Stomach smooth muscle (tissue), 2 donors: ENCODE measurements at regions not wholly inside any gene's neighbourhood (a gene's known extent, or its start where the extent isn't known, plus 50 kb on each side); places are given as distances from the start of the nearest gene placed in this dataset.
"Not testable (repeated sequence)": the region's sequence is repeated elsewhere in the genome, so short reads cannot be mapped to it uniquely, and the experiment has no call there.

Experiments
- H3K27ac ChIP-seq: one replicate; pipeline ENCODE4 v1.7.0; 2013; ENCODE audit warnings: mild to moderate bottlenecking, low read length, inconsistent platforms
- H3K27me3 ChIP-seq, 2 donors: one replicate each; pipeline ENCODE4 v1.7.0; 2013; ENCODE audit warnings: low read length in 2 of 2; ENCODE audit not compliant: insufficient read depth in 2 of 2, control insufficient read depth in 1 of 2
- H3K36me3 ChIP-seq, 2 donors: one replicate each; pipeline ENCODE4 v1.7.0; 2013; ENCODE audit warnings: low read length in 2 of 2; ENCODE audit not compliant: control insufficient read depth in 2 of 2, insufficient read depth in 2 of 2
- H3K4me1 ChIP-seq: one replicate; pipeline ENCODE4 v1.7.0; 2013; ENCODE audit warnings: low read length; ENCODE audit not compliant: control insufficient read depth, insufficient read depth
- H3K4me3 ChIP-seq, 2 donors: one replicate each; pipeline ENCODE4 v1.7.0; 2013; ENCODE audit warnings: low read length in 2 of 2
- H3K9ac ChIP-seq, 2 donors: one replicate each; pipeline ENCODE4 v1.7.0; 2013; ENCODE audit warnings: low read length in 2 of 2, mild to moderate bottlenecking in 1 of 2
- H3K9me3 ChIP-seq, 2 donors: one replicate each; pipeline ENCODE4 v1.7.0; 2013; ENCODE audit warnings: low read length in 2 of 2; ENCODE audit not compliant: control insufficient read depth in 2 of 2
- donor health status: healthy.
- donor health status: Pancreatic carcinoma.

DNA sequence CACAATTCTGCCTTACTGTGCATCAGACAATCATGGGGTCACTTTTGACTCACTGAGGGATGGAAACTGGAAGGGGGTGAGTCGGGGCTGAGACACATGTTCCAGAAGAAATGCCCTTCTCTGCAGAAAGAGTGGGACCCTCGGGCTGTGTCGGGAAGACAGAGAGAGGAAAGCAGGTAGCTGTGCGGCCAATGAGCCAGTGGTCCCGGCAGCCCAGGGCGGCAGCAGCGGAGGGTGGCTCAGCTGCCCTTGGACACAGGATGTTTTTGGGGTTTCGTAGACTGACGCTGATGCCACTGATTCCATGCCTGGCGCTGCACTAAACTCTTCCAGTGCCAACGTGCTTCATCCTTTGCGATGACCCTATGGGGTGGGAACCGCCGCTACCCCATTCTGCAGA lies 78.4 kb upstream of the PPP1R26 start:
- no peak overlapping the region for H3K27ac ChIP-seq
- H3K9me3 ChIP-seq: peaks cover 0 to 6% of the 10 kb centered on the region in 2 donors
- no peaks in the 10 kb centered on the region for H3K36me3 ChIP-seq
- no peaks in the 10 kb centered on the region for H3K4me1 ChIP-seq
- no peak overlapping the region for H3K4me3 ChIP-seq
- peaks cover 0 to 4% of the 10 kb centered on the region in 2 donors for H3K27me3 ChIP-seq
- H3K9ac ChIP-seq: no peak overlapping the region

DNA sequence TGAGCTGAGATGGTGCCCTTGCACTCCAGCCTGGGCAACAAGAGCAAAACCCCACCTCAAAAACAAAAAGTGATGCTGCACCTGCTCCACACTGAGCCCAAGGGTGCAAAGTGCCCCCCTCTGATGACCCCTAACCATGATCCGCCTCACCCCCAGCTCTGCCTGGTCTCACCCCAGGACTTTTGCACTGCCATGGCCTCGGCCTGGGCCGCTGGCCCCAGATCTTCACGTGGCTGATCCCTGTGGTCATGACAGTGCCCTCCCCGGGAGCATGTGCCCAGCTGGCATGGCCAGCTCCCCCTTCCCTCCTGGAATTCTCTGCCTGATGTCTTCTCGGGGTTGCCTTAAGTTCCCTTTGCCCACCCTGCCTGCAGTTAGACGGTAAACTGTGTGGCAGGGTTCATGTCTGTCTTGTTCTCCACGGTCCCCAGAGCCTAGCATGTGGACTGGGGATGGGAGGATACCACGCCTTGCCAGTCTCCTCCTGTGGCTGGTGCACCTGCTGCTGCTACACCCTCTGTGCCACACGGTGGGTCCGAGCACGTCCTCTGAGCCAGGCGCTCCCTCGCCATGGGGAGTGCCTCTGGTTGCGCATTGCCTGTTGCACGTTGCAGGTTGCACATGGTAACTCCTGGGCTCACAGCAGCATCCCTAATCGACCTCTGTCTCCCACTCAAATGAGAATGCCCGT lies 77.4 kb upstream of the PPP1R26 start:
- no peaks in the 10 kb centered on the region for H3K36me3 ChIP-seq
- no peaks in the 10 kb centered on the region for H3K9me3 ChIP-seq
- no peak overlapping the region for H3K9ac ChIP-seq
- H3K4me1 ChIP-seq: no peaks in the 10 kb centered on the region
- peaks cover 0 to 4% of the 10 kb centered on the region in 2 donors for H3K27me3 ChIP-seq
- no peak overlapping the region for H3K4me3 ChIP-seq
- no peak overlapping the region for H3K27ac ChIP-seq

DNA sequence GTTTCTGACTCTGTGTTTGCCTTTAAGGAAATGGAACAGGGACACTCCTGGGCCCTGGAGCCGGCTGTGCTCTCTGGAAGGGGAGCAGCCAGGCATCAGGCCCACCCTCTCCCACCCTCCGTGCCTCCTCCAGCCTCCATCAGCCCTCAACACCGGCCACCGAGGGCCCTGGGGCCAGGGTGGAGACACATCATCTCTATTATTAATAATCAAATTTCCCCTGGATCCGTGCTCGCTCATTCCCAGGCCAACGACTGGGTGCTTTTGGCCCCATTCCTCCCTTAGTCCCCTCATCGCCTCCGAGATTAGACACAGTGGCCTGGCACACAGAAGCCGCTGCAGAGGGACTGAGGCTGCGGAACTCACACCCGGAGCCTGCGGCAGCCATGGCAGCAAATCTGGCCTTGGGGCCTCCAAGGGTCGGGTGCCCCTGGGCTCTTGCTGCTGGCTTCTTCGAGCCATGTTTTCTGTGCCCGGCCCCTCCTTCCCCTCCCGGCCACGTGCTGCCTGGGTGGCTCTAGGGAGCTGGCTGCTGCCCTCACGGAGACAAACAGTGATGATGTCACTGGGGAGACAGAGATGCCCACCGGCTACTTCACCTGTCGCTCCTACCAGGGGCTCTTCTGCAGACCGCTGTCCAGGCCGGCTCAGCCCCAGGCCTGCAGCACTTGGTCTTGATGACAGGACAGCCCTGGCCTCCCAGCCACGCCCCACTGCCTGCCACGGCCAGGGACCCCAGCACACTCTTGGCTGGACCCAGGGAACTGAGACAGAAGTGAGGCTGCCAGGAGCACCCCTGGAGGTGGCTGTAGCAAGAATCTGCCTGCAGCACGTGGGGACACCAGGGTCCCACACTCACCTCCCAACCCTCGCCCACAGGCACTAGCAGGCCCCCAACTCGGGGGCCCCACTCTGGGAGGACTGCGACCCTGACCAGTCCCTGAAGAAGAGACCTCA lies 76.6 kb upstream of the PPP1R26 start:
- peaks cover 0 to 3% of the 10 kb centered on the region in 2 donors for H3K9me3 ChIP-seq
- no peaks in the 10 kb centered on the region for H3K36me3 ChIP-seq
- no peaks in the 10 kb centered on the region for H3K4me1 ChIP-seq
- H3K27ac ChIP-seq: no peak overlapping the region
- H3K27me3 ChIP-seq: no peaks in the 10 kb centered on the region
- H3K4me3 ChIP-seq: no peak overlapping the region
- H3K9ac ChIP-seq: no peak overlapping the region

DNA sequence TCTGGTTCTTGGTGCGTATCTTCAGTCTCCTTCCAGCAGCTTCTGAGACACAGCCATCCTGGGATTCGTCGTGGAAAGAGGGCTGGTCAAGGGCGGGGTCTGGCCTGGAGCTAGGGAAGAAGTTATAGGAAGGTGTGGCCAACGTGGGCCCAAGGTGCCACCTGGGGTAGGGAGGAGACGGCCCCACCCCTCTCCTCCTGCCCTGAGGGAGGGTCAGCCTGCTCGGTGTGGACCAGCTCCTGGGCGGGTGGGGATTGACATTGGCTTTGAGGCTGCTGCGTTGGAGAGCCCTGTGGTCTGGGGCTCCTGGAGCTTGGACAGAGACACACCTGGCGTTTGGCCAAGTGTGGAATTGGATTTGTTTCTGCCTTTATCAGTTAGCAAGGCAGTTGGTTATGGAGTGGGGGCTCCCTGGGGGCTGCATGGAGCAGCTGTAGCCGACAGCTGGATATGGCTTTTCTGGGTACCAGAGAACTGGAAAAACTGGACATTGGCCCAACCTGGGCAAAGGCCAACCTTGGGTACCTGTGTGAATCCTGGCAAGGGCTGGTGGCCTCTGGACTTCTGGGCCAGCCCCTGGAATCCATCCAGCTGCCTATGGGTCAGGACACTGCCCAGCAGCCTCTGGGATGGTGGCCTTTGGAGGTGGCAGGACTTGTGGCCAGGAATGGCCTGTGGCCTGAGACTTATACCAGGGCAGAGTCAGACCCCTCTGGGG lies 75.7 kb upstream of the PPP1R26 start:
- Histone ChIP-seq H3K27me3 (peaks cover 2 to 3% of the 10 kb centered on the region in 2 donors), H3K4me3 (no peak overlapping the region), H3K36me3 (no peaks in the 10 kb centered on the region), H3K4me1 (no peaks in the 10 kb centered on the region), H3K27ac (no peak overlapping the region), H3K9me3 (peaks cover 0 to 3% of the 10 kb centered on the region in 2 donors), H3K9ac (no peak overlapping the region)

DNA sequence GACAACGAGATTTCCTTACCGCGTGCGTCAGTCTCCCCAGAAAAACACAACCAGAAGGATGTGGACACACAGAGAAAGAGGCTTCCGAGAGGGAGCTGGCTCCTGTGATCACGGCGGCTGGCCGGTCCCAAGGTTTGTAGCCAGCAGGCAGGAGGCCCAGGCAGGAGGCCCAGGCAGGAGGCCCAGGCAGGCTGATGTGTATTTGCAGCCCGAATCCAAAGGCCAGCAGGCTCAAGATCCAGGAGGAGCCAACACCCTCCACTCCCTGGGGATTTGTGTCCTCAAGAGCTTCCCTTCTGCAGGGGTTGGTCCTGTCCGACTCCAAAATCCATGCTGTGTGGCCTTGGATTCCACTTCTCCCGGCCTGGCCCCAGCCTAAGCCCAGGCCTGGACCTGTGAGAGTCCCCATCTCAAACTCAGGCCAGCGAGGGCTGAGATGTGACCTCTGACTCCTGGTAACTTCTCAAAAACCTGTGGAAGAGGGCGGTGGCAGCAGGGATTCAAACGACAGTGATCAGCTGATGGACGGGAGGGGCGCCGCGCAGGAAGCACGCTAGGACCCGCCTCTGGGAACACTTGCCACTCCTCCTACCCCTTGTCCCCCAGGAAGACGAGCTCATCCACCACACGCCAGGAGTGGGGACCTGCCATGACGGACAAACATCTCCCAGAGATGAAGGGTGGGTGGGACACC lies 75.0 kb upstream of the PPP1R26 start:
- H3K4me1 ChIP-seq: no peaks in the 10 kb centered on the region

DNA sequence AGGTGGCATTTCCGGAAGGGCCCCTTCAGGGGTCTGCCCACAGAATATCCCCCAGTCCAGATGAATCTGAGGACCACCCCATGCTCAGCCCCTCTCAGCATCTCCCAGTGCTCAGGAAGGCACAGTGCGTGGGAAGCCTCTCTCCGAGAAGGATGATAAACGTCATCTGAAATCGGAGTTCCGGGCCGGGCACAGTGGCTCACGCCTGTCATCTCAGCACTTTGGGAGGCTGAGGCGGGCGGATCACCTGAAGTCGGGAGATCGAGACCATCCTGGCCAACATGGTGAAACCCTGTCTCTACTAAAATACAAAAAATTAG lies 74.5 kb upstream of the PPP1R26 start:
- H3K27ac ChIP-seq, H3K4me1 ChIP-seq, H3K4me3 ChIP-seq, H3K9ac ChIP-seq, H3K36me3 ChIP-seq, H3K9me3 ChIP-seq: not testable (repeated sequence)
- H3K27me3 ChIP-seq: peaks cover 6 to 12% of the 10 kb centered on the region in 2 donors

More for the DNA sequence above, 75.0 kb upstream of the PPP1R26 start:
- no peak overlapping the region for H3K9ac ChIP-seq
- H3K4me3 ChIP-seq: no peak overlapping the region
- H3K27ac ChIP-seq: no peak overlapping the region
- no peaks in the 10 kb centered on the region for H3K36me3 ChIP-seq
- H3K9me3 ChIP-seq: peaks cover 0 to 3% of the 10 kb centered on the region in 2 donors
- H3K27me3 ChIP-seq: peaks cover 6 to 9% of the 10 kb centered on the region in 2 donors

- Histone ChIP-seq H3K9ac (no peak overlapping the region), H3K4me1 (no peaks in the 10 kb centered on the region), H3K27ac (no peak overlapping the region), H3K4me3 (no peak overlapping the region), H3K9me3 (peaks cover 0 to 3% of the 10 kb centered on the region in 2 donors), H3K36me3 (no peaks in the 10 kb centered on the region), H3K27me3 (peaks cover 11 to 13% of the 10 kb centered on the region in 2 donors)
Observed at GRCh38 chr9:135408476-135409254, 70.9 kb upstream of the PPP1R26 start.

DNA sequence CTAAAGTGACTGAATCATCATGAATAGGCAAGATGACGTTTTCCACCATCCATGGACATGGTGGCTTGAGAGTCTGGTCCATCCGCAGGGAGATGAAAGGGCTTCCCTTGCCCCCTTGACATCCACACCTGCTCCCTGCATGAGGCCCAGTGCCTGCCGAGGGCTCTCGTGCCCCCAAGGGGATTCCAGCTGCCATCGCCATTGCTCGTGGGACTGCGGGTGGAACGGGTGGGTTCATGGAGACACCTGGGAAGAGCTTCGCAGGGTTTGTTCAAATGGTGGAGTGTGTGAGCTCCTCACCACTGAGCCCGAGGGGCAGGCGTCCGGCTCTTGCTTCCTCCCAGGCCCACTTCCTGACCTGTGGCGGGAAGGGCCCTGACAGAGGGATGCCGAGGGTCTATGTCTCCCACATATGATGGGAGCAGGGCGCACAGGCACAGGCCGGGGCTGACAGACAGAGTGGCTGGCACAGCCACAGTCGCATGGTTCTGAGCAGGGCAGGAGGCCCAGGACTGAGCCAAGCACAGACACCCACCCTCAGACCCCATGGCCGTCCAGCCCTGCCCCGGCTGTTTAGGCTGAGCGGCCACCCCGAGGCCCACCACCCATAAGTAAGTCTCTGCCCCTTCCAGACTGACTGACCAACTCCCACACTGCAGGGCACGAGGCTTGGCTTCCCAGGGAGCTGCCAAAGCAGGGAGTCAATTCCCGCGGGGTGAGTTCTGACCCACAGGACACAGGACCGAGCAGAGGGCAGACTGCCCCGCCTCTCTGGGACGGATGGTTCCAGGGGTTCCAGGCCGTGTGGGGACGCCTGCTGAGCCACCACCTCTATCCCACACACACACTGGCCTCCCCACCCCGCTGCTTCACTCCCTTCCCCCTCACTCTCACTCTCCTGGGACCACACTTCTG lies 70.0 kb upstream of the PPP1R26 start:
- peaks cover 11 to 17% of the 10 kb centered on the region in 2 donors for H3K27me3 ChIP-seq

DNA sequence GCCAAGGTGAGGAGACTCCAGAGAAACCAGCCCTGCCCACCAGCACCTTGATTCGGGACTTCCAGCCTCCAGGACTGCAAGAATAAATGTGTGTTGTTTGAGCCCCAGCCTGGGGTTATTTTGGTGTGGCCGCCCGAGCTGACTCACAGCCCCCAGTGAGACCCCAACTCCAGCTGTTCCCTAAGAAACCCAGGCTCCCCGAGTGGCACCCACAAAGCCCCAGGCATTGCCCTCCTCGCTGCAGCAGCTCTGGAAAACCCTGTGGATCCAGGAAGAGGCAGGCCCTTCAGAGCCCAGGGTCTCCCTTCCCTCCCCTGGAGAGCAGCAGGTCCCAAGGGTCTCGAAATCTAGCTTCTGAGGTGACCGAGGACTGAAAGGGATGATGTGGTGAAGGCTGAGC lies 69.2 kb upstream of the PPP1R26 start:
- H3K9ac ChIP-seq: no peak overlapping the region
- no peaks in the 10 kb centered on the region for H3K36me3 ChIP-seq
- no peaks in the 10 kb centered on the region for H3K4me1 ChIP-seq
- no peak overlapping the region for H3K27ac ChIP-seq
- H3K9me3 ChIP-seq: peaks cover 0 to 3% of the 10 kb centered on the region in 2 donors
- no peak overlapping the region for H3K4me3 ChIP-seq
- H3K27me3 ChIP-seq: peaks cover 11 to 17% of the 10 kb centered on the region in 2 donors

More for the DNA sequence above, 70.0 kb upstream of the PPP1R26 start:
- no peak overlapping the region for H3K9ac ChIP-seq
- peaks cover 0 to 3% of the 10 kb centered on the region in 2 donors for H3K9me3 ChIP-seq
- H3K36me3 ChIP-seq: no peaks in the 10 kb centered on the region
- no peak overlapping the region for H3K4me3 ChIP-seq
- no peak overlapping the region for H3K27ac ChIP-seq
- H3K4me1 ChIP-seq: no peaks in the 10 kb centered on the region
